ENCODE measurements at regions not wholly inside any gene's neighbourhood (a gene's known extent, or its start where the extent isn't known, plus 50 kb on each side); places are given as distances from the start of the nearest gene placed in this dataset.

- Histone ChIP-seq H3K27me3 (ENCODE audit: low read length) (no peaks in the 10 kb centered on the region), H2AFZ (ENCODE audit: low read length) (no peak overlapping the region), H3K36me3 (ENCODE audit: insufficient read depth, low read length) (no peaks in the 10 kb centered on the region), H3K79me2 (ENCODE audit: low read length) (no peaks in the 10 kb centered on the region), H3K9me3 (ENCODE audit: low read length) (no peaks in the 10 kb centered on the region), H3K4me3 (ENCODE audit: low read length) (no peak overlapping the region), H3K4me1 (ENCODE audit: low read length) (no peaks in the 10 kb centered on the region), H3K4me2 (ENCODE audit: low read depth, low read length, poor library complexity, severe bottlenecking) (no peak overlapping the region), H3K27ac (ENCODE audit: low read length) (no peak overlapping the region), H3K9me2 (replicated peaks; ENCODE audit: insufficient read depth, low read length) (no peaks in the 10 kb centered on the region), H3K9ac (ENCODE audit: low read length) (no peak overlapping the region), H4K20me1 (ENCODE audit: insufficient read depth, low read depth, low read length) (no peaks in the 10 kb centered on the region)
- no peak for DNase-seq
These were observed 55.6 kb upstream of the ATXN1 start for GRCh38 chr6:16816891-16817290.

- no peak for DNase-seq
- Histone ChIP-seq H3K4me1 (ENCODE audit: low read length) (no peaks in the 10 kb centered on the region), H3K36me3 (ENCODE audit: insufficient read depth, low read length) (no peaks in the 10 kb centered on the region), H3K9me2 (replicated peaks; ENCODE audit: insufficient read depth, low read length) (no peaks in the 10 kb centered on the region), H3K79me2 (ENCODE audit: low read length) (no peaks in the 10 kb centered on the region), H2AFZ (ENCODE audit: low read length) (no peak overlapping the region), H3K27ac (ENCODE audit: low read length) (no peak overlapping the region), H4K20me1 (ENCODE audit: insufficient read depth, low read depth, low read length) (no peaks in the 10 kb centered on the region), H3K9ac (ENCODE audit: low read length) (no peak overlapping the region), H3K9me3 (ENCODE audit: low read length) (no peaks in the 10 kb centered on the region), H3K4me3 (ENCODE audit: low read length) (no peak overlapping the region), H3K4me2 (ENCODE audit: low read depth, low read length, poor library complexity, severe bottlenecking) (no peak overlapping the region), H3K27me3 (ENCODE audit: low read length) (no peaks in the 10 kb centered on the region)
These were observed 51.7 kb upstream of the ATXN1 start for GRCh38 chr6:16812993-16813392.

DNA sequence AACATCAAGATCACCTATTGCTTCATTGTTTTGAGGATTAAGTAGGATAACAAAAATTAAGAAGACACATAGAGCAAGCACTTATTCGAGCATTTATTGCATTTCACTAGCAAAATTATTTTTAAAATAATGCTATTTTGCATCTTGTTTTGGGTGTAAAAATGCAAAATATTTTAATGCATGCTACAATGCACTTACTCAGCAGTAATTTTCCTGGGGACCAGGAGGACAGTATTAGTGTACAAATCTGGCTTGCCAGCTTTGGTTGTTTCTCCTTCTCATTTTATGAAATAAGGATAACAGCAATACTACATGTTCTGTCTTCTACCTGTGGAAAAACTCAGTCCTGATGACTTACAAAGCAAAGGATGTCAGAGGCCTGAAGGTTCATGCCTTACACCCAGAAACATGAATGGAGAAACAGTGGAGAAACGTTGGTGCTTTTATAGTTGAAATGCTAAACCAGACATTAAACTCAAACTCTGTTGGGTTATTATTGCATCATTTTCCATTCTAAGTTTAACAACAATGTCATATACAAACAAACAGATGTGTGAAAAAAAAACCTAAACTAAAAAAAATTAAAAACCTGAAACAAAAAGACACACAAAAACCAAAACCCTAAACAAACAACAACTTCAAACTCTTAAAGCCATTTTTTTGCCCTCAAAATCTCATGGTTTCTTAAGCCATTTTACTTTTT lies 50.2 kb upstream of the ATXN1 start:
- H3K9me2 ChIP-seq (replicated peaks; ENCODE audit: insufficient read depth, low read length) = no peaks in the 10 kb centered on the region
- H3K4me1 ChIP-seq (ENCODE audit: low read length) = no peaks in the 10 kb centered on the region
- no peak overlapping the region for H3K27ac ChIP-seq (ENCODE audit: low read length)
- H3K9ac ChIP-seq (ENCODE audit: low read length) = no peak overlapping the region
- H3K79me2 ChIP-seq (ENCODE audit: low read length) = no peaks in the 10 kb centered on the region
- H2AFZ ChIP-seq (ENCODE audit: low read length) = no peak overlapping the region
- H3K27me3 ChIP-seq (ENCODE audit: low read length) = no peaks in the 10 kb centered on the region
- H3K4me2 ChIP-seq (ENCODE audit: low read depth, low read length, poor library complexity, severe bottlenecking) = no peak overlapping the region
- no peak overlapping the region for H3K4me3 ChIP-seq (ENCODE audit: low read length)
- no peaks in the 10 kb centered on the region for H3K9me3 ChIP-seq (ENCODE audit: low read length)
- H4K20me1 ChIP-seq (ENCODE audit: insufficient read depth, low read depth, low read length) = no peaks in the 10 kb centered on the region
- no peak for DNase-seq
- no peaks in the 10 kb centered on the region for H3K36me3 ChIP-seq (ENCODE audit: insufficient read depth, low read length)

Measured in Karpas-422 (cell line).